ENCODE measurements at regions not wholly inside any gene's neighbourhood (a gene's known extent, or its start where the extent isn't known, plus 50 kb on each side); places are given as distances from the start of the nearest gene placed in this dataset.

GRCh38 chr6:21946298-21946783 lies 350.5 kb downstream of the PRL start:
- TF ChIP-seq CTCF (conservative IDR thresholded peaks at IDR 0.05; ENCODE audit: low read length) (no peak), EZH2phosphoT487 (IDR thresholded peaks at IDR 0.05; ENCODE audit: borderline replicate concordance, low read depth, low read length) (no peak)
